HepG2 (cell line): ENCODE measurements at regions not wholly inside any gene's neighbourhood (a gene's known extent, or its start where the extent isn't known, plus 50 kb on each side); places are given as distances from the start of the nearest gene placed in this dataset.

Experiments used
- ATAC-seq: fragments of 200-7000 bp; cut with Tn5 transposase; 3 replicates; pipeline ENCODE4 v1.9.1; 2020; ENCODE audit warnings: mild to moderate bottlenecking, moderate library complexity
- BruUV-seq: library from RNA; stranded (reverse); fragments of 400-500 nt; replicated peaks from 2 replicates; lab custom pipeline; 2021; lab: Mats Ljungman, UMichigan
- CTCF ChIA-PET: fragments of 300-600 bp; formaldehyde crosslinking; extraction: SDS; loops from one replicate; lab custom pipeline; 2021; ENCODE audit warnings: low total read pairs, inconsistent platforms, low intra/inter-chr PET ratio; lab: Yijun Ruan, JAX
- POLR2A ChIA-PET: fragments of 350-600 bp; sonication (Branson Sonifier 250); formaldehyde crosslinking; loops from one replicate; lab custom pipeline; 2020; ENCODE audit warnings: antibody characterized with exemption, inconsistent platforms; lab: Yijun Ruan, JAX
- DNase-seq: peaks from one replicate; pipeline ENCODE4 v3.0.0-alpha.2; 2015; ENCODE audit warnings: low spot score
- FAIRE-seq: peaks from 3 replicates; lab custom pipeline; 2011; peaks lifted over from hg19 to GRCh38; lab: Jason Lieb, UNC
- H2AFZ ChIP-seq: one replicate; pipeline ENCODE4 v1.6.1; 2011; ENCODE audit warnings: low read length, inconsistent platforms
- H3K27ac ChIP-seq: fragments of 300-600 bp; 3 replicates; pipeline ENCODE4 v1.8.0; 2011; ENCODE audit warnings: mixed run types, mild to moderate bottlenecking, mixed read lengths, low read length, inconsistent platforms; ENCODE audit not compliant: insufficient read depth; ENCODE audit errors: extremely low read length
- H3K27me3 ChIP-seq, 2 experiments: fragments of 200-600 bp in 1 of 2; 2 replicates in 1 of 2; 3 replicates in 1 of 2; pipeline versions ENCODE4 v1.6.0 to v1.8.0; 2011; ENCODE audit warnings: low read length in 2 of 2, mild to moderate bottlenecking in 2 of 2, moderate library complexity in 2 of 2, inconsistent platforms in 1 of 2; ENCODE audit not compliant: insufficient read depth in 2 of 2, control insufficient read depth in 1 of 2
- H3K36me3 ChIP-seq, 2 experiments: fragments of 200-600 bp in 1 of 2; replicated peaks in 1 of 2; 2 replicates in 1 of 2; 3 replicates in 1 of 2; pipeline versions ENCODE4 v1.5.1 to v1.8.0; 2011; ENCODE audit warnings: low read length in 2 of 2, inconsistent platforms in 1 of 2; ENCODE audit not compliant: insufficient read depth in 2 of 2, control insufficient read depth in 1 of 2
- H3K4me1 ChIP-seq: 2 replicates; pipeline ENCODE4 v1.5.1; 2012; ENCODE audit warnings: low read length, inconsistent platforms; ENCODE audit not compliant: insufficient read depth
- H3K4me2 ChIP-seq: 2 replicates; pipeline ENCODE4 v1.6.0; 2011; ENCODE audit warnings: low read depth, low read length, inconsistent platforms
- H3K4me3 ChIP-seq, 3 experiments: fragments of 200-600 bp in 1 of 3; sonication (generic), shearing (Covaris generic) in 1 of 3; replicated peaks in 1 of 3; 2 replicates each; pipeline ENCODE4 v1.5.1; 2011 to 2016; ENCODE audit warnings: low read length in 3 of 3, inconsistent platforms in 2 of 3, low read depth in 2 of 3, mild to moderate bottlenecking in 2 of 3, control low read depth in 1 of 3, mixed read lengths in 1 of 3; ENCODE audit not compliant: insufficient read depth in 1 of 3
- H3K79me2 ChIP-seq: one replicate; pipeline ENCODE4 v1.6.1; 2011; ENCODE audit warnings: low read length, inconsistent platforms; ENCODE audit not compliant: insufficient read depth
- H3K9ac ChIP-seq: 2 replicates; pipeline ENCODE4 v1.6.0; 2011; ENCODE audit warnings: mild to moderate bottlenecking, low read depth, low read length, inconsistent platforms; ENCODE audit not compliant: insufficient read depth
- H3K9me3 ChIP-seq: 2 replicates; pipeline ENCODE4 v1.5.1; 2012; ENCODE audit warnings: mild to moderate bottlenecking, low read length
- H4K20me1 ChIP-seq: 2 replicates; pipeline ENCODE4 v1.6.0; 2011; ENCODE audit warnings: inconsistent platforms, mild to moderate bottlenecking, low read length, moderate library complexity; ENCODE audit not compliant: insufficient read depth
- CTCF ChIP-seq: sonication (generic); formaldehyde crosslinking; IDR thresholded peaks from 2 replicates; pipeline ENCODE4 v1.5.0; 2020; ENCODE audit warnings: mild to moderate bottlenecking, missing genetic modification reagents, moderate library complexity
- PAWR ChIP-seq: sonication (generic); formaldehyde crosslinking; IDR thresholded peaks from 2 replicates; pipeline ENCODE4 v1.4.0; 2020; ENCODE audit warnings: missing genetic modification reagents, mild to moderate bottlenecking, borderline replicate concordance
- RERE ChIP-seq: IDR thresholded peaks from 2 replicates; pipeline ENCODE4 v1.6.1; 2016; ENCODE audit warnings: low read depth, missing genetic modification reagents, missing compliant biosample characterization
- ZNF549 ChIP-seq: sonication (generic); formaldehyde crosslinking; IDR thresholded peaks from 2 replicates; pipeline ENCODE4 v1.5.0; 2020; ENCODE audit warnings: missing genetic modification reagents
- ZNF878 ChIP-seq: sonication (generic); formaldehyde crosslinking; IDR thresholded peaks from 2 replicates; pipeline ENCODE4 v1.8.1; 2023; ENCODE audit warnings: mild to moderate bottlenecking, missing genetic modification reagents, moderate library complexity
- WGBS: methylation state at CpG from one replicate; pipeline ENCODE4 v1.1.6; 2017; ENCODE audit warnings: low lambda C conversion rate; 5-methylcytosine and 5-hydroxymethylcytosine counted together
- in situ Hi-C: cut with HindIII; loops from 2 replicates; pipeline ENCODE4 v1.10.0; 2017; ENCODE audit warnings: low pct_unique_long_range_greater_than_20kb; ENCODE audit not compliant: extremely low pct_ligation_motif_present
- intact Hi-C: fragments of 100-400 bp; cut with micrococcal nuclease; formaldehyde crosslinking; loops from one replicate; pipeline ENCODE4 v1.10.0; 2022; ENCODE audit not compliant: unreplicated experiment

- CTCF ChIA-PET, result no interaction called here
- no peak overlapping the region for H3K4me3 ChIP-seq
- 11% methylated on average over 6 of the region's 7 CpGs for WGBS
- H3K9me3 ChIP-seq, result no peaks in the 10 kb centered on the region
- no peaks in the 10 kb centered on the region for H3K79me2 ChIP-seq
- intact Hi-C loops, result no loop called here
- DNase-seq, result no peak
- TF ChIP-seq ZNF878 (CRISPR knock-in tag) (no peak), PAWR (no peak), CTCF (CRISPR knock-in tag) (peak; percentile 16; the same call in 1 of the 2 replicates), RERE (no peak), ZNF549 (CRISPR knock-in tag) (no peak)
- POLR2A ChIA-PET, result no interaction called here
- H3K36me3 ChIP-seq, result no peaks in the 10 kb centered on the region
- no peak overlapping the region for H2AFZ ChIP-seq
- ATAC-seq, result peak; percentile 60
- no peak overlapping the region for H3K9ac ChIP-seq
- H4K20me1 ChIP-seq, result no peaks in the 10 kb centered on the region
- H3K4me2 ChIP-seq, result no peak overlapping the region
- in situ Hi-C loops, result no loop called here
- no peaks in the 10 kb centered on the region for H3K27me3 ChIP-seq
- FAIRE-seq, result no peak
- H3K27ac ChIP-seq, result no peak overlapping the region
- BruUV-seq, result no TSS peak
- H3K4me1 ChIP-seq, result no peaks in the 10 kb centered on the region
These were observed 1090.5 kb downstream of the PCDH18 start for GRCh38 chr4:136441629-136442282.
